ENCODE measurements at regions not wholly inside any gene's neighbourhood (a gene's known extent, or its start where the extent isn't known, plus 50 kb on each side); places are given as distances from the start of the nearest gene placed in this dataset.

DNA sequence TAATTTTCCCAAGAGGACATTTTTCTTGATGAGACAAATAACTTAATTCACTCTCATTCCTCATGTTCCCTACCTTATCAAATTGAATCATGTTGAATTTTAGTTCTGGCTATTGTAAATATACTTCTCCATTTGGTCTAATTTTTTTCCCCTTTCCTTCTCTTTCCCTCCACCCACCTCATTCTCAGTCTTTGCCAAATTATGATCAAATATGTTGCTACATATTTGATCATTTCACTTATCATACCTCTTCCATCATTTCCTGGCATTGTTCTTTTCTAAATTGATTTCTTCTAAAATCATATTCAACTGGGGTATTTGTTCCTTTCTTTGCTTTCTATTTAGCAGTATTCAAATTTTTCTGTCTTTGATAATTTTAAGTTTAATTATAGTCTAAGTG is 52.3 kb downstream of the HDGFL1 start:
- CTCF ChIA-PET = no interaction called here
- no peak overlapping the region for H3K27ac ChIP-seq
- POLR2A ChIA-PET (ENCODE audit: low non-redundant PET) = no interaction called here
- DNase-seq (ENCODE audit: low spot score) = no peak
- TF ChIP-seq, protein P1, sequence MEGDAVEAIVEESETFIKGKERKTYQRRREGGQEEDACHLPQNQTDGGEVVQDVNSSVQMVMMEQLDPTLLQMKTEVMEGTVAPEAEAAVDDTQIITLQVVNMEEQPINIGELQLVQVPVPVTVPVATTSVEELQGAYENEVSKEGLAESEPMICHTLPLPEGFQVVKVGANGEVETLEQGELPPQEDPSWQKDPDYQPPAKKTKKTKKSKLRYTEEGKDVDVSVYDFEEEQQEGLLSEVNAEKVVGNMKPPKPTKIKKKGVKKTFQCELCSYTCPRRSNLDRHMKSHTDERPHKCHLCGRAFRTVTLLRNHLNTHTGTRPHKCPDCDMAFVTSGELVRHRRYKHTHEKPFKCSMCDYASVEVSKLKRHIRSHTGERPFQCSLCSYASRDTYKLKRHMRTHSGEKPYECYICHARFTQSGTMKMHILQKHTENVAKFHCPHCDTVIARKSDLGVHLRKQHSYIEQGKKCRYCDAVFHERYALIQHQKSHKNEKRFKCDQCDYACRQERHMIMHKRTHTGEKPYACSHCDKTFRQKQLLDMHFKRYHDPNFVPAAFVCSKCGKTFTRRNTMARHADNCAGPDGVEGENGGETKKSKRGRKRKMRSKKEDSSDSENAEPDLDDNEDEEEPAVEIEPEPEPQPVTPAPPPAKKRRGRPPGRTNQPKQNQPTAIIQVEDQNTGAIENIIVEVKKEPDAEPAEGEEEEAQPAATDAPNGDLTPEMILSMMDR (conservative IDR thresholded peaks at IDR 0.05; ENCODE audit: low read depth) = no peak

DNA sequence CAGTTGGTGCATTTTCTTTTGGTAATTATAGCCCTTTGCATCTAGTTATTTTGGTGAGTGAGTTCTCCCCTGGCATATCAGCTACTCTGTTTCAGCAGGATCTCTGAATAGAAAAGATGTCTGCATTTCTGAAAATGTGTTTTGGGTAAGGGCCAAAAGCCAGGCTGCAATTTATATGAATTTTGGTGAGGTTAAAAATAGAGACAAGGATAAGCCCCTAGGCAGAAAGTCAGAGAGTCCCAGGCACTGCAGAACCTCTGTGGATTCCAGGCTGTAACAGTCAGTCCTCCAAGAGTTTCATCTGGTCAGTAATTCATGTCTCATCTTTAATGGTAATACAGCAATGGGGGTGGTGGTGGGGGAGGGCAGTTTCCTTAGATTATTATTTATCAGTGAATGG is 53.0 kb downstream of the HDGFL1 start:
- no peak overlapping the region for H3K27ac ChIP-seq
- TF ChIP-seq, protein P1 (conservative IDR thresholded peaks at IDR 0.05; ENCODE audit: low read depth) = no peak
- DNase-seq (ENCODE audit: low spot score) = no peak
- CTCF ChIA-PET = interaction anchor here (0.6 kb wide), 2 partner anchors 103 to 736 kb away, joined by 3 read pairs; no protein-coding TSS in a partner anchor
- POLR2A ChIA-PET (ENCODE audit: low non-redundant PET) = no interaction called here

DNA sequence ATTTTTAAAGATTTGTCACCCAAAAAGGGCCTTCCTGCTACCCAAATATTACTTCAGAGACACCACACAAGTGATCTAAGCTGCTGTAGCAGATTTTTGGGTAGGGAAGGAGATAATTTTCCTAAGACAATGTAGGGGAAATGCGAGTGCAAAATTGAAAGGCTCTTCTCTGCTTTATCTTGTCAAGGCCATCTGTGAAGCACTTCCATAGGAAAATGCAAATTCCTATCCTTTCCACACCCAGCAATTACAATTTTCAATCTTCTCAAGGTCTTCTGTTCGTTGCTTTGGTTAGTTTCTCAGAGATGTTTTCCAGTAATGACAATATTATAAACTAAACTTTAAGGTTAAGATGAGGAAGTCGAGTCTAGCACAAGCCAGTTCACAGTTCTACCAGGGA is 53.4 kb downstream of the HDGFL1 start:
- CTCF ChIA-PET = interaction anchor here (0.6 kb wide), 2 partner anchors 104 to 737 kb away, joined by 3 read pairs; no protein-coding TSS in a partner anchor
- TF ChIP-seq, protein P1 (conservative IDR thresholded peaks at IDR 0.05; ENCODE audit: low read depth) = no peak
- POLR2A ChIA-PET (ENCODE audit: low non-redundant PET) = no interaction called here
- H3K27ac ChIP-seq = no peak overlapping the region
- DNase-seq (ENCODE audit: low spot score) = no peak

DNA sequence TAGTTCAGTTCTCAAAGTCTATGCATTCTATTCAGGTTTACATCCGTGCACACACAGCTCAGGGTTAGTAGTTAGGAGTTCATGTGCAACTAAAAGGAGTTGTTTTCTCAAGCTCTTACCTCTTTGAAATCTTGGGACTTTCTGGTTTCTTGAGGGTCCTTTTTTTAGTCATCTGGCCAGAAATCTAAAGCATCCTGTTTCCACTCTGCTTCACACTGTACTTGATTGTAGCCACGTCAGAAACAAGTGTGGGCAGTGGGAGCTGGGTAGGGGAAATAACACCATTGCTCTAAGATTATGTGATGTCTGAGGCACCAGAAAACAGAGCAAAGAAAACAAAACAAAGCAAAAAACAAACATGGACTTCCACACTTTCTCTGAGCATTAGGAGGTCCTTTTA is 58.3 kb downstream of the HDGFL1 start:
- TF ChIP-seq, protein P1 (conservative IDR thresholded peaks at IDR 0.05; ENCODE audit: low read depth) = no peak
- H3K27ac ChIP-seq = no peak overlapping the region
- CTCF ChIA-PET = interaction anchor here (0.6 to 0.7 kb wide), 3 partner anchors 9 to 1081 kb away, joined by 3 to 9 read pairs (median 5); no protein-coding TSS in a partner anchor
- POLR2A ChIA-PET (ENCODE audit: low non-redundant PET) = no interaction called here
- DNase-seq (ENCODE audit: low spot score) = no peak

GRCh38 chr6:22631091-22631490 is 61.7 kb downstream of the HDGFL1 start:
- no peak for DNase-seq (ENCODE audit: low spot score)
- TF ChIP-seq, protein P1 (conservative IDR thresholded peaks at IDR 0.05; ENCODE audit: low read depth) = no peak
- CTCF ChIA-PET = no interaction called here
- POLR2A ChIA-PET (ENCODE audit: low non-redundant PET) = no interaction called here
- no peak overlapping the region for H3K27ac ChIP-seq

GRCh38 chr6:22632581-22633145 is 63.3 kb downstream of the HDGFL1 start:
- ChIA-PET CTCF (interaction anchor here (0.7 kb wide), 1 partner anchor 402 kb away, joined by 7 read pairs; no protein-coding TSS in a partner anchor), POLR2A (ENCODE audit: low non-redundant PET) (no interaction called here)
- DNase-seq (ENCODE audit: low spot score) = no peak
- no peak overlapping the region for H3K27ac ChIP-seq
- TF ChIP-seq, protein P1 (conservative IDR thresholded peaks at IDR 0.05; ENCODE audit: low read depth) = no peak
